Skeletal muscle cell (primary cell): ENCODE measurements at regions not wholly inside any gene's neighbourhood (a gene's known extent, or its start where the extent isn't known, plus 50 kb on each side); places are given as distances from the start of the nearest gene placed in this dataset.

ENCODE experiments used
- DNase-seq: peaks from one replicate; pipeline ENCODE4 v3.0.0-alpha.2; 2010; ENCODE audit warnings: low read depth
- H3K4me3 ChIP-seq: 2 replicates; pipeline ENCODE4 v1.5.1; 2011; ENCODE audit warnings: low read depth, mild to moderate bottlenecking, control low read depth, low read length, moderate library complexity

DNA sequence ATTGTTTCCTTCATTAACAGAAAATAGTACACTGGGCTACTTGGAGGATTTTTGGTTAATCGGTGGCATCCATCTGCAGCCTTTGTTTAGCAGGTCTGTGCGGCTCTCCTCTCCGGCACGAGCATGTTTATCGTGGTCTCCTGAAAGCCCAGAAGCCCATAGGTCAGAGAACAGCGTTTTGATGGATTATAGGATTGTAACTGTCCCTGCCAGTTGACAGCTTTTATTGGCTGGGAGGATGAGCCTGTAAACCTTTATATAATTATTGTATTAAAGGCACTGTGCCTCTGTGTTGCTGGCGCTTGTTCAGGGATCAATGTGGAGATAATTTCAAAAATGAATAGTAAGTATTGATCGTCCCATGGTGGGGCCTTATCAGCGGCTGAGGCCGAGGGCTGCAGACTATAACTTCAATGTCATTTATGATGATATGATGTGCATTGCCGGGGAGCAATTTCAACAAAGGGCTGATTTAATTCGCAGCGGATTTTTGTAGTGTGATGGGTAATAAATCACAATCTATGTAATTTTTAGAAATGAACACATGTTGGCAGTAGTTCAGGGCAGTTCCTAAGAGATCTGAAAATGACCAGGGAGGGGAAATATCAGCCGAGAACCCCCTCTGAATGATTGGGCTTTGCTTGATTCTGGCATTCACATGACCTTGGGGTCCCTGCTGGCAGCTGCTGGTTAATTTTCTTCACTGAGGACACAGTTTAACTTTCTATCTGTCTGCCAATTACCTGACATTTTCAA lies 736.1 kb downstream of the GALR1 start:
- DNase-seq = no peak
- no peak overlapping the region for H3K4me3 ChIP-seq

DNA sequence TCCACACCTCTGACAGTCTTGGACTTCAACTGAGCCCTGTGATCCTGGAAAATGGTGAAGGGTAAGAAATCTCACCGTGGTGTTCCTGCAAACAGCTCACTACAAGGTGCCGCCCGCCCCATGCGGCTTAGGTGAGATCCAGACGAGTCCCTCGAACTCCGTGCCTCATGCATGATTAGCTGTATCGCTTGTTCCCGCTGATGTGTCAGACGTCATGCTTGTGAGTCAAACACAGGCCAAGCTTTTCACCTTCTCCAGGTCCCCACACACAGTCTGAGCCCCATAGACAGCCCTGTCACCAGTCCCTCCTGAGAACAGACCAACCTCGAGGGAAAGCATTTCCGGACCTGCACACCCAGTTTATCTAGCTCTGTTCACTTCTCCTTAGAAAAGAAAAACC lies 740.5 kb downstream of the GALR1 start:
- no peak overlapping the region for H3K4me3 ChIP-seq
- DNase-seq = no peak

DNA sequence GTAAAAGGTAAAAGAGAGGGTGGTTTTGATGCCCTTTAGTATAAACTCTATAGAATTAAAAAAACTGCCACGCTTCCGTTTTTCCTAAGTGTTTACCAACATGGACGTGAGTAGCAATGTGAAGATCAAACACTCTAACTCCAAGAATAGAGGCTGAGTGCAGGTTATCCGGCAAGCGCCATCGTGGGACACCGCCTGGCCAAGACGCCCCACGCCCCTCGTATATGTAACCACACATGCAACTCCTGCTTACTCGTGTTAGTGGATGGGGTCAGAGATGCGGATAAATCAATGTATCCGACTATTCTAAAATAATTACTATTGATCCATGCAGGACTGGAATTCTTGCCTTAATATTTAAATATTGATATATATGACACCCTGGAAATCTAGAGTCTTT lies 741.3 kb downstream of the GALR1 start:
- no peak for DNase-seq
- no peak overlapping the region for H3K4me3 ChIP-seq

DNA sequence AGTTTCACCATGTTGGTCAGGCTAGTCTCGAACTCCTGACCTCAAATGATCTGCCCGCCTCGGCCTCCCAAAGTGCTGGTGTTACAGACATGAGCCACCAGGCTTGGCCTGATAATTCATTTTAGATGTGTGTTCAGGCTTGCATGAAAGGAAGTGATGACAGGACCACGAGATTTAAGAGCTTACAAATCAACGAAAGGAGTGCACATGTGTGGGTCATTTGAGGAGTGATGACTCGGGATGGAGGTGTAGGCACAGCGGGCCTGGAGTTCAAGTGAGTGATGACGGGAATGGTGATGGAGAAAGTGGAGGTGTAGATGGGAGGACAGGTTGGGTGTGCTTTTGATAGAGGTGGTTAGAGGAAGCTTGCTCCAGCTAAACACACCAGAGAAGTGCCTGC lies 742.4 kb downstream of the GALR1 start:
- no peak for DNase-seq
- no peak overlapping the region for H3K4me3 ChIP-seq

DNA sequence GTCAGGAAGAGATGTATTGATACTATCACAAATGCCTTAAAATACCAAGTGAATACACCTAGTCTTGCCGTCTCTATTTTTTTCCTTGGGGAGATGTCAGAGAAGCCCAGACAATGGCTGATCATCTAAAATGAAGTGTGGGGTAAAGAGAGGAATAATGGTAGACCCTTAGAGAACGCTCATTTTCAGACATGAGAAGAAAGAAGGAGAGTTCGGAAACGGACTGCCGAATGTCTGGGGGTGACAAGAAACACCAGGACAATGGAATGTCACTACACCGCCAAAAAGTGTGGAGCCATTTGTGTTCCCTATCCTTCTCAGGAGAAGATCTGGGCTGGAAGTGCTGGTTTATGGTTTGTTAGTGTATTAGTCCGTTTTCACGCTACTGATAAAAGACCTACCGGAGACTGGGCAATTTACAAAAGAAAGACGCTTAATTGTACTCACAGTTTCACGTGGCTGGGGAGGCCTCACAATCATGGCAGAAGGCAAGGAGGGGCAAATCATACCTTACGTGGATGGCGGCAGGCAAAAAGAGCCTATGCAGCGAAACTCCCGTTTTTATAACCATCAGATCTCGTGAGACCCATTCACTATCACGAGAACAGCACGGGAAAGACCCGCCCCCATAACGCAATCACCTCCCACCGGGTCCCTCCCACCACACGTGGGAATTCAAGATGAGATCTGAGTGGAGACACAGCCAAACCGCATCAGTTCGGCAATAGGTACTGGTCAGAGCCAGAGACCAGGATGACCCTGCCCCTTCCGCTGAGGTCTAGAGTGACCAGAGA lies 743.7 kb downstream of the GALR1 start:
- no peak for DNase-seq
- no peak overlapping the region for H3K4me3 ChIP-seq

DNA sequence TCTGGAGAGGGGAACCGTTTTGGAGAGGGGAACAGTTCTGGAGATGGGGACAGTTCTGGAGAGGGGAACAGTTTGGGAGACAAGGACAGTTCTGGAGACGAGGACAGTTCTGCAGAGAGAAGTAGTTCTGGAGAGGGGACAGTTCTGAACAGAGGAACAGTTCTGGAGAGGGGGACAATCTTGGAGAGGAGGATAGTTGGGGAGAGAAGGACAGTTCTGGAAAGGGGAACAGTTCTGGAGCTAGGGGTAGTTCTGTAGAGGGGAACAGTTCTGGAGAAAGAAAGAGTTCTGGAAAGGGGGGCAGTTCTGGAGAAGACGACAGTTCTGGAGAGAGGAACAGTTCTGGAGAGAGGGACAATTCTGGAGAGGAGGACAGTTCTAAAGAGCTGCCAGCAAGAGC lies 745.9 kb downstream of the GALR1 start:
- H3K4me3 ChIP-seq = no peak overlapping the region
- no peak for DNase-seq

DNA sequence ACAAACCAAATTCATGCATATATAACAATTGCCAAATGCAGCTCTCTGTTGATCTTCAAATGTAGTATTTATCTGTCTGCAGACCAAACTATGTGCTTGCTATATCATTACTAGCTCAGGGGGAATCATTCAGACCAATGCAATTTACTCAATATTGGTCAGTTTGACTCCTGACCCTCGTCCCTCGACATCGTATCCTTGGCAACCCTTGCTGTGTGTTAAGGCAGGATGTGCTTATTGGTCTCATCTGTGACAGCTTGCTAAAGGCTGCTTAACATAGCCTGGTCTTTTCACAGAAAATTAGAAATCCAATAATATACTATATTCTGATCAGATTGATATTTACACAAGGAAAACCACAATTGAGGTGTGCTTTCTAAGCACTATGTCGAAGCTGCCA lies 747.1 kb downstream of the GALR1 start:
- DNase-seq = no peak
- H3K4me3 ChIP-seq = no peak overlapping the region

DNA sequence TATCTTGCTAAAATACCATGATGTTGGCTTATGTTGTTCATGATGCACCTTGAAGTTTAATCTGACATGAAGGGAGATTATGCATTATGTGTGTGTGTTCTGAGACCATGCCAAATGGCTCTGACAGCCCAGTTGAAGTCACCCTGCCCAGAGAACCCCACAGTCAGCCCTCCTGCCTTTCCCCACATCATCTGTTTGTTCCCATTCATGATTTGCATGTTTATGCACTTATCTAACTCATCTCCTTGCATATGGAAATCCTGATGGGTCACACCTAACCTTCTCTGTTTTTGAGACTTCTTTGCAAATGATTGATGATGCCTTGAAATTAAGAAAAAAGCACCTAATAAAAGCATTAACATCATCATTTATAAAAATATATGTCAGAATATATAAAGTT lies 752.2 kb downstream of the GALR1 start:
- no peak overlapping the region for H3K4me3 ChIP-seq
- no peak for DNase-seq

DNA sequence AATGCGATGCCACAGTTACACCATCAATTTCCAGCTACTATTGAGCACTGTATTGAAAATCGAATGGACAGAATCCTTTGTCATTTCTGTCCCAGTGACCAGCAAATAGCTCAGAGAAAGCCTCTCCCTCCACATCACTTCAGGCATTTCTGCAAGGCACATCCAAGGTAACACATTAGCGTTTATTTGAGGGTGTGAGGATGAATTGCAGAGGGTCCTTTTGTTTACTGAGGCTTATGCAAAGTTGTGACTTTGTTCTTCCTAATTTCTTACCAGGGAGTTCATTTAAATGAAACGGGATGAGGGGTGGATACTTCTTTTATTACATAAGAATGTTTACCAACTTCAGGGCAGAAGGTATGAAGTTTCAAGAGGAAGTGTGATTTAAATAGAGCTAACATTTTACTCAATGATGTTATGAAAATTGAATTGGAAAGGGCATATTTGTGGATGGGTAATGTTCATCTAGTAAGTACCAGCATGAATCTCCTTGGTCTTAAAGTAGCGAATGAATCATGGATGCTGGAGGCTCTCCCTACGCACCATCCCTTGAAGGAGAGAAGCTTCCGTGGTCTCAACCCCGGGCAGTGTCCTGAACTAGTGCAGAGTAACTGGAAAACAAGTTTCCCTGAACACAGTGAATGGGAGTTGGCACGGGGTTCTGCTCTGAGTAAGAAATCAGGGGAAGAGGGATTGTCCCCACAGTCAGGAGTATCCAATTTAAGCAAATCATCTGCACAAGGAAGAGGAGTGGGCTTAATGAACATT lies 756.5 kb downstream of the GALR1 start:
- no peak overlapping the region for H3K4me3 ChIP-seq
- DNase-seq = no peak

DNA sequence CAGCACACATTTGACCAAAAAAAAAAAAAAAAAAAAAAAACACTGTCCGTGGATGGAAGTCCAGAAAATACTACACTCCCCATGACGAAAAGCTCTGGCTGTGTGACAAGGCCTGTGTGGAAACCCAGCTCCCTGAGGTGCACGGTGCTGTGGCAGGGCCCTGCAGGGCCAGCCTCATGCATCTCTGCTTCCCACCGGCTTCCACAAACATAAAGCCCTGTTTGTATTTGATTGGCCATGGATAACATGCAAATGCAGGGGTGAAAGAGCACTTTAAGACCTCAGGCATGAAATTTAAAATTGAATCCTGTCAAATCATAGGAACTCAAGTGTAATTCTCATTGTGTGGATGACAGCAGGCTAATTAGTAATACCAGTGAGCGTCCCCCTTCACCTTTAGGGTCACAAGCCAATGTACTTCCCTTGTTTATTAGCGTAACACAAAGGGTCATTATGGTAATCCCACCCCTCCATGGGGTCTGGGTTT lies 757.2 kb downstream of the GALR1 start:
- no peak overlapping the region for H3K4me3 ChIP-seq
- DNase-seq = no peak

DNA sequence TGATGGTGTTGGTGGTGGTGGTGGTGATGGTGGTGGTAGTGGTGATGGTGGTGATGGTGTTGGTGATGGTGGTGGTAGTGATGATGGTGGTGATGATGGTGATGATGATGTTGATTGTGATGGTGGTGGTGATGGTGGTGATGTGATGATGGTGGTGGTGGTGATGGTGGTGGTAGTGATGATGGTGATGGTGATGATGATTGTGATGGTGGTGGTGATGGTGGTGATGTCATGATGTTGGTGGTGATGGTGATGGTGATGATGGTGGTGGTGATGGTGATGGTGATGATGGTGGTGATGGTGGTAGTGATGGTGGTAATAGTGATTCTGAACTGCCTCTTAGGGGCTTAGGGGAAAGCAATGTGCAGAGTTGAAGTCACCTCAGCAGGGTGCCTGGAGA lies 760.7 kb downstream of the GALR1 start:
- DNase-seq = no peak
- no peak overlapping the region for H3K4me3 ChIP-seq

DNA sequence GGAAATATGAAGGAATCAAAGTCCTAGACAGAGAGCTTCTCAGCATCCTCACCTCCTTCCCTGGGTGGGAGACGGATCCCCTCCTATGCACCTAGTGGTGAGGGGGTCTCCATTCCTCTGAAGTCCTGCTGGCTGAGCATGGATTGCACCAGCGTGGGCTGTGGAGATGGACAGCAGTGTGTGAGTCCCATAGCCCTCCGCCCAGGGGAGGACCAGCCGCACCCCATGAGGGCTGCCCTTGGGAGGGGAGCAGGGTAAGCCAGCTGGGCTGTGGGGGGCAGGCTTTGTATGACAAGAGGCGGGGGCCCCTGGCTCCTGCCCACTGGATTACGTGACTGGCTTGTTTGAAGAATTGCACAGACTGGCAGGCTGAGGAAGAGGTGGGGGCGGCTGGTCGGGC lies 768.2 kb downstream of the GALR1 start:
- DNase-seq = no peak
- H3K4me3 ChIP-seq = no peak overlapping the region

DNA sequence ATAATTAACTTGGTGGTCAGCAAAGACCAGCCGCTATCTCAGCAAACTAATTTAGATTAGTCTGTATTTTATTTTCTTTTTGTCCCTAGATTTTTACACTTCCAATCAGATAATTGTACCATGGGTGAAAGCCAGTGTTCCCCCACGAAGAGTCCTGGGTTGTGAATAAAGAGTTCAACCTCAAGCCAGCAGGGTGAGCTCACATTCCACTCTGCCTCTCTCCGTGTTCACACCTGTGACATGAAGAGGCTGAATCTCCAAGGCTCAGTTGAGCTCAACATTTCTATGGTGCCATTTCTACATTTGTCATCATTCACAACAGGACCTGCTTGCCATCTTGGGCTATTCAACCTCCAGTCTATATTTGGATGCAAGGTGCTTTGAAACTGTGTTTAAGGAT lies 771.5 kb downstream of the GALR1 start:
- H3K4me3 ChIP-seq = no peak overlapping the region
- DNase-seq = no peak

DNA sequence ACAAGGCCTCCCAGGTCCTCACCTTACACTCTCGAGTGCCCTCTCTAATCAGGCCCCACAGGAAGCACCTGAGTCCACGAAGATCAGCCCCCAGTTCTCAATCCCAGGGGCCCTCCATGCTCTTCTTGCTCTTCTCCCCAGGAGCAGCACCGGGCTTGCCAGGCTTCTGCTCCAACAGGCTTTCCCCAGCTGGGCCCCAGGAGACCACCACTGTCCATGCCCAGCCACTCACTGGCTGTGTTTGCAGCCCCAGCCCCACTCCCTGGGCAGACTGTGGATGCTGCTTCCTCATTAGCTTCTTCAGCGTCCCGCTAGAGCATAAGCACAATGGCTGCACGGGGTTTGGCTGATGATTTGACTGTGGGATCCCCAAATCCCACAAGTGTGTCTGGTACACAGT lies 781.9 kb downstream of the GALR1 start:
- no peak overlapping the region for H3K4me3 ChIP-seq
- no peak for DNase-seq

DNA sequence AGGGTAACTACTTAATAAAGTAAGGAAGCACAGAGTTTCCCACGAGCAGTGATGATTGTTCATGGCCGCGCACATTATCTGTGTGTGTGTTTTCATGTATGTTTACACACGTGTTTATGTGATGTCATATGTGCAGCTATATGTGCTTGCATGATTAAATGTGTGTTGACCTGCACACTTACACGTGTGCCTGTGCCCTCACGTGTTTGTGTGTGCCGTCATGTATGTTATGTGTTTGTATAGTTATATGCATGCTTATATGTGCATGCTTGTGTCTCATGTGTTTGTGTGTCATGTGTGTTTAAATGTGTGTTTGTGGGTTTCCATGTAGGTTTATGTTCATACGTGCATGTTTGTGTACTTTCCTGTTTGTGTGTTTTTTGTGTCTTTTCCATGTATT lies 782.3 kb downstream of the GALR1 start:
- DNase-seq = no peak
- H3K4me3 ChIP-seq = no peak overlapping the region

DNA sequence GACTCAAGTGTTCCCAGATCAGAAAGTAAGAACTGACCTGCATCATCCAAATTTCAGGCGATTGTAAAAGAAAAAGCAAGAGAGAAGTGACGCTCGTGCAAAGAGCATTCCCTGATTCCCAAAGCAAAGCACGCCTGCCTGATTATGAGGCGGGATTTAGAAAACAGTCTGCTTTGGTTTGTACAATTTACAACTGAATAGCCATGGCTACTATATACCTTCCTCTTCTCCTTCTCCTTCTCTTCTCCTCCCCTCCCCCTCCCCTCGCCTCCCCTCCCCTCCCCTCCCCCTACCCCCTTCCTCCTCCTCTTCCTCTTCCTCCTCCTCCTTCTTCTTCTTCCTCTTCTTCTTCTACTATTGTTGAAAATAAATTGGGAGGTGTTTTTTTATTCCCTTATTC lies 782.9 kb downstream of the GALR1 start:
- DNase-seq = no peak
- H3K4me3 ChIP-seq = no peak overlapping the region

DNA sequence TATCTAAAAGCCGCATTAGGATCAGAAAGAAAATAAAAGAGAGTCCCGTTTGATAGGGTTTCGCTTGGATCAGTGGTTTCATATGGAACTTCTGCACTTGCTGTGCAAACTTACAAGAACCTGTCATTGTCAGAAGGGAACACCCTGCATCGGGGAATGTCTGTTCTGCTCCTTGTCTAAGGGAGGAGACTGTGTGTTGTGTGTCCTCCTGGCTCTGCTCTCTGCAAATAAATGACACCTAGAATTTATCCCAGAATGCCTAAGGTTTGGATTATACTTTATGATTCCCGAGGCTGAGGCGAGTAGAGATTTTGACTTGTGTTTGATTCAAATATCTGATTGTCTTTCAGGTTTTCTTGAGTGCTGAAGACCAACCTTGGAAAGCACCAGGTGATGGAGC lies 785.1 kb downstream of the GALR1 start:
- no peak for DNase-seq
- no peak overlapping the region for H3K4me3 ChIP-seq

DNA sequence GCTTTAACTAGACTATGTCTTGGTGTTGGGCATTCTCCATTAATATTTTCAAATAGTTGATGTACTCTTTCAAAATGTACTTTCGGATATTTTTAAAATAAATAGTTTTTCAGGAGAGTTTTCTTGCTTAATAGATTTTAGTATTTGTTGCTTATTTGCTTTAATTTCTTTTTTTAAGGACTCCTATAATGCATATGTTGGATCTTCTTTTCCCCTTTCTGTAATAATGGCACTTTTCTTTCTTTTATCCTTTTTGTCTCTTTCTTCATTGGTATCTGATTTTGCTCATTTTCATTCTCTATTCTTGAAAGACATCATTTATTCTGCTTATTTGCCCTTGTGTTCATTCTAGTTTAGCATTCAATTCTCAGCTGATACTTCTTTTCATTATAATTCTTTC lies 791.6 kb downstream of the GALR1 start:
- H3K4me3 ChIP-seq = no peak overlapping the region
- no peak for DNase-seq

DNA sequence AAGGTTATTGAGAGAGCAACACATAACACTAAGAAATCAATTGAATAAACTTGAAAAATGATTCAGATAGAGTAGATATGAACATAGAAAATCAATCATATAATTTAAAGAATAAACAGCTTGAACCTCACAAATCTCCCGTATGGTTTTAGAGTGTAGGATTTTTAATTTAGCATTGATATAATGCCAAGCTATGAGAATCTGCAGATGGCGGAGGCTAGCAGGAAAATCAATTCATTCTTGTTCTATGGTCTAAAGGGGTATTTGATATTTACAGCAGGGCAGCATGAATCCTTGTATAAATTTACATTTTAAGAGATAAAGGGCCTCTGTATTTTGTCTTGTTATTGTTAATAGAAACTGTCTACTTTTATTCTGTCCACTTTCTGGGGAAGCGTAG lies 797.0 kb downstream of the GALR1 start:
- DNase-seq = no peak
- H3K4me3 ChIP-seq = no peak overlapping the region

DNA sequence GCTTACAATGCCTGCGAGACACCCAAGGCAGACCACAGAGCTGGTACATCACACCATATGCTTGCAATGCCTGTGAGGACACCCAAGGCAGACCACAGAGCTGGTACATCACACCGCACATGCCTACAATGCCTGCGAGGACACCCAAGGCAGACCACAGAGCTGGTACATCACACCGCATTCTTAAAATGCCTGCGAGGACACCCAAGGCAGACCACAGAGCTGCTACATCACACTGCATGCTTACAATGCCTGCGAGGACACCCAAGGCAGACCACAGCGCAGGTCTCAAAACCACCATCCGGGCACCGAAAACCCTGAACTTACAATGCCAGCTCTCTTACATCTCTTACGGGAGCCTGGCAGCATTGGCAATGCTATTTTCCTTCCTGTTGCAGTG lies 799.6 kb downstream of the GALR1 start:
- H3K4me3 ChIP-seq = no peak overlapping the region
- no peak for DNase-seq
